ENCODE measurements at regions not wholly inside any gene's neighbourhood (a gene's known extent, or its start where the extent isn't known, plus 50 kb on each side); places are given as distances from the start of the nearest gene placed in this dataset.
"Not testable (repeated sequence)": the region's sequence is repeated elsewhere in the genome, so short reads cannot be mapped to it uniquely, and the experiment has no call there.

- DNase-seq: no peak
Measured at GRCh38 chr2:237196866-237197618, 111.4 kb downstream of the COPS8 start.

GRCh38 chr2:237198164-237198855 is 112.6 kb downstream of the COPS8 start:
- no peak for DNase-seq

GRCh38 chr2:237199082-237199481 is 113.4 kb downstream of the COPS8 start:
- DNase-seq: no peak

GRCh38 chr2:237199577-237199976 is 113.9 kb downstream of the COPS8 start:
- DNase-seq: no peak

- no peak for DNase-seq
Measured at GRCh38 chr2:237200462-237200861, 114.8 kb downstream of the COPS8 start.

- no peak for DNase-seq
Measured at GRCh38 chr2:237201461-237202287, 116.0 kb downstream of the COPS8 start.

- DNase-seq: no peak
Measured at GRCh38 chr2:237202288-237203030, 116.8 kb downstream of the COPS8 start.

GRCh38 chr2:237205043-237205541 is 119.4 kb downstream of the COPS8 start:
- DNase-seq: no peak

GRCh38 chr2:237205561-237205971 is 119.9 kb downstream of the COPS8 start:
- no peak for DNase-seq

GRCh38 chr2:237207646-237208045 is 122.0 kb downstream of the COPS8 start:
- DNase-seq: no peak

- no peak for DNase-seq
Measured at GRCh38 chr2:237208373-237209260, 122.9 kb downstream of the COPS8 start.

- DNase-seq: no peak
Measured at GRCh38 chr2:237209885-237210284, 124.2 kb downstream of the COPS8 start.

- no peak for DNase-seq
Measured at GRCh38 chr2:237210297-237210696, 124.6 kb downstream of the COPS8 start.

- DNase-seq: no peak
Measured at GRCh38 chr2:237210763-237211162, 125.1 kb downstream of the COPS8 start.

GRCh38 chr2:237212356-237213279 is 126.9 kb downstream of the COPS8 start:
- not testable (repeated sequence) for DNase-seq

- DNase-seq: no peak
Measured at GRCh38 chr2:237213315-237214022, 127.8 kb downstream of the COPS8 start.

GRCh38 chr2:237214030-237214675 is 128.5 kb downstream of the COPS8 start:
- no peak for DNase-seq

GRCh38 chr2:237214963-237215362 is 129.3 kb downstream of the COPS8 start:
- DNase-seq: no peak

- DNase-seq: no peak
Measured at GRCh38 chr2:237217995-237218616, 132.4 kb downstream of the COPS8 start.

Data from activated CD8-positive, alpha-beta memory T cell treated with anti-CD3 and anti-CD28 coated beads, Interleukin-2, amount 50 U/mL, for 4 hours (primary cell).